ENCODE measurements at regions not wholly inside any gene's neighbourhood (a gene's known extent, or its start where the extent isn't known, plus 50 kb on each side); places are given as distances from the start of the nearest gene placed in this dataset.

GRCh38 chr5:145574889-145575573 is 260.1 kb downstream of the PRELID2 start:
- Mint-ChIP-seq H3K4me3 (no peak overlapping the region), H3K27me3 (ENCODE audit: low read depth) (no peaks in the 10 kb centered on the region), H3K4me1 (peaks cover 3% of the 10 kb centered on the region), H3K9me3 (peaks cover 27% of the 10 kb centered on the region), H3K36me3 (no peaks in the 10 kb centered on the region), H3K27ac (no peak overlapping the region)
- TF ChIP-seq CTCF (IDR thresholded peaks at IDR 0.05; ENCODE audit: unreplicated experiment) = no peak
- DNase-seq (ENCODE audit: low spot score in 2 of 2, unreplicated experiment in 2 of 2) = no peak

GRCh38 chr5:145568581-145568980 is 266.6 kb downstream of the PRELID2 start:
- no peak for DNase-seq (ENCODE audit: low spot score in 2 of 2, unreplicated experiment in 2 of 2)
- H3K36me3 Mint-ChIP-seq = no peaks in the 10 kb centered on the region
- no peaks in the 10 kb centered on the region for H3K27me3 Mint-ChIP-seq (ENCODE audit: low read depth)
- TF ChIP-seq CTCF (IDR thresholded peaks at IDR 0.05; ENCODE audit: unreplicated experiment) = no peak
- H3K9me3 Mint-ChIP-seq = peaks cover 6% of the 10 kb centered on the region
- no peak overlapping the region for H3K27ac Mint-ChIP-seq
- H3K4me3 Mint-ChIP-seq = no peak overlapping the region
- peaks cover 7% of the 10 kb centered on the region for H3K4me1 Mint-ChIP-seq

- peaks cover 9% of the 10 kb centered on the region for H3K4me1 Mint-ChIP-seq
- H3K27me3 Mint-ChIP-seq (ENCODE audit: low read depth) = no peaks in the 10 kb centered on the region
- H3K27ac Mint-ChIP-seq = no peak overlapping the region
- no peaks in the 10 kb centered on the region for H3K36me3 Mint-ChIP-seq
- no peak overlapping the region for H3K4me3 Mint-ChIP-seq
- no peak for TF ChIP-seq CTCF (IDR thresholded peaks at IDR 0.05; ENCODE audit: unreplicated experiment)
- DNase-seq (ENCODE audit: low spot score in 2 of 2, unreplicated experiment in 2 of 2) = no peak
- no peaks in the 10 kb centered on the region for H3K9me3 Mint-ChIP-seq
These were observed 272.2 kb downstream of the PRELID2 start for GRCh38 chr5:145562931-145563330.

- H3K4me1 Mint-ChIP-seq = peaks cover 14% of the 10 kb centered on the region
- H3K9me3 Mint-ChIP-seq = peaks cover 8% of the 10 kb centered on the region
- DNase-seq (ENCODE audit: low spot score in 2 of 2, unreplicated experiment in 2 of 2) = no peak
- no peaks in the 10 kb centered on the region for H3K36me3 Mint-ChIP-seq
- H3K4me3 Mint-ChIP-seq = no peak overlapping the region
- no peak overlapping the region for H3K27ac Mint-ChIP-seq
- no peaks in the 10 kb centered on the region for H3K27me3 Mint-ChIP-seq (ENCODE audit: low read depth)
- no peak for TF ChIP-seq CTCF (IDR thresholded peaks at IDR 0.05; ENCODE audit: unreplicated experiment)
These were observed 276.9 kb downstream of the PRELID2 start for GRCh38 chr5:145558288-145558687.

GRCh38 chr5:145557345-145557744 is 277.8 kb downstream of the PRELID2 start:
- no peak for DNase-seq (ENCODE audit: low spot score in 2 of 2, unreplicated experiment in 2 of 2)
- Mint-ChIP-seq H3K4me3 (no peak overlapping the region), H3K4me1 (peaks cover 8% of the 10 kb centered on the region), H3K36me3 (no peaks in the 10 kb centered on the region), H3K27me3 (ENCODE audit: low read depth) (no peaks in the 10 kb centered on the region), H3K9me3 (peaks cover 8% of the 10 kb centered on the region), H3K27ac (no peak overlapping the region)
- TF ChIP-seq CTCF (IDR thresholded peaks at IDR 0.05; ENCODE audit: unreplicated experiment) = no peak

- Mint-ChIP-seq H3K4me1 (peaks cover 6% of the 10 kb centered on the region), H3K27ac (no peak overlapping the region), H3K4me3 (no peak overlapping the region), H3K27me3 (ENCODE audit: low read depth) (no peaks in the 10 kb centered on the region), H3K9me3 (peaks cover 8% of the 10 kb centered on the region), H3K36me3 (no peaks in the 10 kb centered on the region)
- TF ChIP-seq CTCF (IDR thresholded peaks at IDR 0.05; ENCODE audit: unreplicated experiment) = no peak
- DNase-seq (ENCODE audit: low spot score in 2 of 2, unreplicated experiment in 2 of 2) = no peak
These were observed 280.7 kb downstream of the PRELID2 start for GRCh38 chr5:145554399-145554798.

All from mesothelial cell of epicardium (in vitro differentiated cells).